SH-SY5Y (cell line): ENCODE measurements at regions not wholly inside any gene's neighbourhood (a gene's known extent, or its start where the extent isn't known, plus 50 kb on each side); places are given as distances from the start of the nearest gene placed in this dataset.

Source experiments
- GATA2 ChIP-seq: IDR thresholded peaks from 2 replicates; pipeline ENCODE4 v1.6.1; 2011; ENCODE audit warnings: mild to moderate bottlenecking, low read depth, low read length
- GATA3 ChIP-seq: IDR thresholded peaks from 2 replicates; pipeline ENCODE4 v1.6.1; 2011; ENCODE audit warnings: low read depth, mild to moderate bottlenecking, low read length, moderate library complexity

- no peak for TF ChIP-seq GATA2
- TF ChIP-seq GATA3: no peak
Measured at GRCh38 chr3:80087767-80088166, 320.0 kb upstream of the ROBO1 start.
